Body of pancreas (tissue), 4 donors: ENCODE measurements at regions not wholly inside any gene's neighbourhood (a gene's known extent, or its start where the extent isn't known, plus 50 kb on each side); places are given as distances from the start of the nearest gene placed in this dataset.

Experiments used
- CTCF ChIP-seq, 7 experiments: fragments of 450-650 bp in 4 of 7; fragments of 200-600 bp in 3 of 7; sonication (generic) in 3 of 7; IDR thresholded peaks; one replicate each; pipeline ENCODE4 v1.5.1; 2016 to 2019; ENCODE audit warnings: antibody characterized with exemption in 7 of 7
- POLR2A ChIP-seq, 3 donors: fragments of 450-650 bp; IDR thresholded peaks; one replicate each; pipeline ENCODE4 v1.6.1; 2016; ENCODE audit warnings: antibody characterized with exemption in 3 of 3, mild to moderate bottlenecking in 2 of 3

- TF ChIP-seq CTCF (IDR thresholded peaks at IDR 0.05): no peak
- TF ChIP-seq POLR2A (IDR thresholded peaks at IDR 0.05): no peak
These were observed 356.7 kb downstream of the DIRAS2 start for GRCh38 chr9:90285946-90286345.
